Prostate gland (tissue), 2 donors: ENCODE measurements at regions not wholly inside any gene's neighbourhood (a gene's known extent, or its start where the extent isn't known, plus 50 kb on each side); places are given as distances from the start of the nearest gene placed in this dataset.

Source experiments
- POLR2A ChIP-seq: fragments of 450-650 bp; IDR thresholded peaks from one replicate; pipeline ENCODE4 v1.6.1; 2016; ENCODE audit warnings: antibody characterized with exemption, mild to moderate bottlenecking
- TF ChIP-seq, protein P1 (sequence below), 4 experiments: fragments of 200-600 bp in 2 of 4; fragments of 450-650 bp in 2 of 4; sonication (generic) in 2 of 4; IDR thresholded peaks; 1 replicate in 3 of 4; 2 replicates in 1 of 4; pipeline ENCODE4 v1.5.1; 2016 to 2019; ENCODE audit warnings: antibody characterized with exemption in 4 of 4, mild to moderate bottlenecking in 2 of 4, moderate library complexity in 2 of 4

DNA sequence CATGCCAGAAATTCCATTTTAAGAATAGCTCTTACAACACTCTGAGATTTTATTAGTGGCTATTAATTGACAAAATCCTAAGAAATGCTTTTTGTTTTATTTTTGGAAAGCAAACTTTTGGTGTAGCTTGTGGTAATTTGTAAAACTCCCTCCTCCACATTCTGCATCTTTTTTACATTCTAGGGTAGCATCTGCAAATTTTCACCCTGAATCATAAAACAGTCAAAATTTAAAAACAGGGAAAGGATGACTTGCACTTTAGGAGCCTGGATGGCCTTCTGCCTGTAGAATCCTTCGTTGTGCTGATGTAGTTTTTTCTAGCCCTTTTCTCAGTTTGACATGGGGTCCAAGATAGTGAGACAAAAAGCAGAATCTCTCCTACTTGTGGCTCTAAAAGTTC is 316.1 kb downstream of the ADRA2A start:
- TF ChIP-seq, protein P1, sequence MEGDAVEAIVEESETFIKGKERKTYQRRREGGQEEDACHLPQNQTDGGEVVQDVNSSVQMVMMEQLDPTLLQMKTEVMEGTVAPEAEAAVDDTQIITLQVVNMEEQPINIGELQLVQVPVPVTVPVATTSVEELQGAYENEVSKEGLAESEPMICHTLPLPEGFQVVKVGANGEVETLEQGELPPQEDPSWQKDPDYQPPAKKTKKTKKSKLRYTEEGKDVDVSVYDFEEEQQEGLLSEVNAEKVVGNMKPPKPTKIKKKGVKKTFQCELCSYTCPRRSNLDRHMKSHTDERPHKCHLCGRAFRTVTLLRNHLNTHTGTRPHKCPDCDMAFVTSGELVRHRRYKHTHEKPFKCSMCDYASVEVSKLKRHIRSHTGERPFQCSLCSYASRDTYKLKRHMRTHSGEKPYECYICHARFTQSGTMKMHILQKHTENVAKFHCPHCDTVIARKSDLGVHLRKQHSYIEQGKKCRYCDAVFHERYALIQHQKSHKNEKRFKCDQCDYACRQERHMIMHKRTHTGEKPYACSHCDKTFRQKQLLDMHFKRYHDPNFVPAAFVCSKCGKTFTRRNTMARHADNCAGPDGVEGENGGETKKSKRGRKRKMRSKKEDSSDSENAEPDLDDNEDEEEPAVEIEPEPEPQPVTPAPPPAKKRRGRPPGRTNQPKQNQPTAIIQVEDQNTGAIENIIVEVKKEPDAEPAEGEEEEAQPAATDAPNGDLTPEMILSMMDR (IDR thresholded peaks at IDR 0.05): no peak
- TF ChIP-seq POLR2A: no peak
